Spleen (tissue), 7 donors: ENCODE measurements at regions not wholly inside any gene's neighbourhood (a gene's known extent, or its start where the extent isn't known, plus 50 kb on each side); places are given as distances from the start of the nearest gene placed in this dataset.

ENCODE experiments used
- POLR2A ChIP-seq, 3 donors: fragments of 450-650 bp; IDR thresholded peaks; one replicate each; pipeline ENCODE4 v1.5.1; 2017; ENCODE audit warnings: antibody characterized with exemption in 3 of 3, mild to moderate bottlenecking in 1 of 3
- TF ChIP-seq, protein P1 (sequence below), 11 experiments: fragments of 200-600 bp in 7 of 11; fragments of 450-650 bp in 4 of 11; sonication (generic) in 4 of 11; IDR thresholded peaks in 8 of 11; conservative IDR thresholded peaks in 3 of 11; 1 replicate in 7 of 11; 2 replicates in 4 of 11; pipeline versions ENCODE4 v1.4.0 to v1.8.0; 2016 to 2021; ENCODE audit warnings: antibody characterized with exemption in 11 of 11, inconsistent platforms in 4 of 11, mild to moderate bottlenecking in 1 of 11
- donor health status: DM: no; HTN: no; CAD: no; lungs with moderate emphysema.
- donor health status: DM: no; HTN: no; CAD: no.
- donor health status: DM: no; HTN: no; CAD: no.

DNA sequence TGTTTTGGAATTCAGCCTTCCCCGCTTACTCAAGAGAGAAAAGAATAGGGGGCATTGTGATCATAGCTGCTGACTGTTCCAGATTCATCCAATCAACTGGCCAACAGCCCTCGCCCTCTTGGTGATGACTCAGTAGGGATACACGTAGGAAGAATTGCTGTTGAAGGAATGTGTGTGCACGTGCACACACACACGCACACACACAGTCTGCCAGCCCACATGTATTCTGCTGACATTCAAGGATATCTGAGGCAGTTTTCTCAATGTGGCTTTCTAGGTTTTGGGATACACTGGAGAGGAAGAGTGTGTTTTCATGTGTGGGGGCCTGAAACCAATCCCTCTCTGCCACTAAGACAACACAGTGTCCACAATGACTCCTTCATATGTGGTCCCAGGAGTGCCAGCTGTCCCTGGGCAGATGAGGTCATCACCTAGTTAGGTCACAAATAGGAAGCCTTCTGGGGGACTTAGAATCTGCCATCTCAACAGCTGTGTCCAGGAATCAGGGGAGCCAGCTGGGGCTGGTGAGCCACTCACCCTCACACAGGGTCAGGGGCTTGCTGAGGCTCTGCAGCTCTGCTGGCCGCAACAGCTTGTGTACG lies 352.6 kb downstream of the SS18 start:
- TF ChIP-seq, protein P1, sequence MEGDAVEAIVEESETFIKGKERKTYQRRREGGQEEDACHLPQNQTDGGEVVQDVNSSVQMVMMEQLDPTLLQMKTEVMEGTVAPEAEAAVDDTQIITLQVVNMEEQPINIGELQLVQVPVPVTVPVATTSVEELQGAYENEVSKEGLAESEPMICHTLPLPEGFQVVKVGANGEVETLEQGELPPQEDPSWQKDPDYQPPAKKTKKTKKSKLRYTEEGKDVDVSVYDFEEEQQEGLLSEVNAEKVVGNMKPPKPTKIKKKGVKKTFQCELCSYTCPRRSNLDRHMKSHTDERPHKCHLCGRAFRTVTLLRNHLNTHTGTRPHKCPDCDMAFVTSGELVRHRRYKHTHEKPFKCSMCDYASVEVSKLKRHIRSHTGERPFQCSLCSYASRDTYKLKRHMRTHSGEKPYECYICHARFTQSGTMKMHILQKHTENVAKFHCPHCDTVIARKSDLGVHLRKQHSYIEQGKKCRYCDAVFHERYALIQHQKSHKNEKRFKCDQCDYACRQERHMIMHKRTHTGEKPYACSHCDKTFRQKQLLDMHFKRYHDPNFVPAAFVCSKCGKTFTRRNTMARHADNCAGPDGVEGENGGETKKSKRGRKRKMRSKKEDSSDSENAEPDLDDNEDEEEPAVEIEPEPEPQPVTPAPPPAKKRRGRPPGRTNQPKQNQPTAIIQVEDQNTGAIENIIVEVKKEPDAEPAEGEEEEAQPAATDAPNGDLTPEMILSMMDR (IDR thresholded peaks at IDR 0.05 in 8 of 11, conservative IDR thresholded peaks at IDR 0.05 in 3 of 11): no peak
- TF ChIP-seq POLR2A (IDR thresholded peaks at IDR 0.05): no peak
